ENCODE measurements at regions not wholly inside any gene's neighbourhood (a gene's known extent, or its start where the extent isn't known, plus 50 kb on each side); places are given as distances from the start of the nearest gene placed in this dataset.

DNA sequence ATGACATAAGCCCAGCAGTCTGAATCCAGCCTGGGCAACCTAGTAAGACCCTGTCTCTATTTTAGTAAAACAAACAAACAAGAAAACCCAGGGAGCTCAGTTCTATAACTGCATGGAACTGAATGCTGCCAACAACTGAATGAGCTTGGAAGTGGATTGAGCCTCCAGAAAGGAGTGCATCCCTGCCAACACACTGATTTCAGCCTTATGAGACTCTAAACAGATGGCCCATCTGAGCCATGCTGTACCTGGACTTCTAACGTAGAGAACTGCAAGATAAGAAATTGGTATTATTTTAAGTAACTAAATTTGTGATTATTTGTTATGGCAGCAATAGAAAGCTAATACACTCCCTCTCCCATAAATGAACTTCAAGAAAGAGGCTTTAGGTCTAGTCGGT lies 150.4 kb upstream of the RAI14 start:
- TF ChIP-seq, protein P1, sequence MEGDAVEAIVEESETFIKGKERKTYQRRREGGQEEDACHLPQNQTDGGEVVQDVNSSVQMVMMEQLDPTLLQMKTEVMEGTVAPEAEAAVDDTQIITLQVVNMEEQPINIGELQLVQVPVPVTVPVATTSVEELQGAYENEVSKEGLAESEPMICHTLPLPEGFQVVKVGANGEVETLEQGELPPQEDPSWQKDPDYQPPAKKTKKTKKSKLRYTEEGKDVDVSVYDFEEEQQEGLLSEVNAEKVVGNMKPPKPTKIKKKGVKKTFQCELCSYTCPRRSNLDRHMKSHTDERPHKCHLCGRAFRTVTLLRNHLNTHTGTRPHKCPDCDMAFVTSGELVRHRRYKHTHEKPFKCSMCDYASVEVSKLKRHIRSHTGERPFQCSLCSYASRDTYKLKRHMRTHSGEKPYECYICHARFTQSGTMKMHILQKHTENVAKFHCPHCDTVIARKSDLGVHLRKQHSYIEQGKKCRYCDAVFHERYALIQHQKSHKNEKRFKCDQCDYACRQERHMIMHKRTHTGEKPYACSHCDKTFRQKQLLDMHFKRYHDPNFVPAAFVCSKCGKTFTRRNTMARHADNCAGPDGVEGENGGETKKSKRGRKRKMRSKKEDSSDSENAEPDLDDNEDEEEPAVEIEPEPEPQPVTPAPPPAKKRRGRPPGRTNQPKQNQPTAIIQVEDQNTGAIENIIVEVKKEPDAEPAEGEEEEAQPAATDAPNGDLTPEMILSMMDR (IDR thresholded peaks at IDR 0.05; ENCODE audit: low read length): no peak
- TF ChIP-seq EZH2 (IDR thresholded peaks at IDR 0.05; ENCODE audit: borderline replicate concordance, low read length): no peak

All from OCI-LY1 (cell line).